RPMI7951 (cell line): ENCODE measurements at regions not wholly inside any gene's neighbourhood (a gene's known extent, or its start where the extent isn't known, plus 50 kb on each side); places are given as distances from the start of the nearest gene placed in this dataset.
A peak's percentile ranks its signal among the peaks of the same experiment; 100 is the strongest.

ENCODE experiments used
- DNase-seq: peaks from one replicate; pipeline ENCODE4 v3.0.0-alpha.2; 2012; ENCODE audit warnings: low read depth

GRCh38 chr2:215622837-215623236 is 187.0 kb upstream of the FN1 start:
- DNase-seq: peak; percentile 28

- no peak for DNase-seq
Measured at GRCh38 chr2:215621381-215621780, 185.5 kb upstream of the FN1 start.

GRCh38 chr2:215620528-215620927 is 184.7 kb upstream of the FN1 start:
- no peak for DNase-seq

GRCh38 chr2:215619989-215620388 is 184.1 kb upstream of the FN1 start:
- peak; percentile 87 for DNase-seq

- peak; percentile 100 for DNase-seq
Measured at GRCh38 chr2:215619022-215619958, 183.4 kb upstream of the FN1 start.

GRCh38 chr2:215618145-215618544 is 182.3 kb upstream of the FN1 start:
- no peak for DNase-seq

- DNase-seq: no peak
Measured at GRCh38 chr2:215617060-215617824, 181.4 kb upstream of the FN1 start.

GRCh38 chr2:215615803-215616174 is 179.9 kb upstream of the FN1 start:
- DNase-seq: peak; percentile 13

GRCh38 chr2:215615067-215615802 is 179.4 kb upstream of the FN1 start:
- no peak for DNase-seq

GRCh38 chr2:215614296-215614695 is 178.4 kb upstream of the FN1 start:
- no peak for DNase-seq

- no peak for DNase-seq
Measured at GRCh38 chr2:215613888-215614287, 178.0 kb upstream of the FN1 start.

- DNase-seq: peak; percentile 23
Measured at GRCh38 chr2:215613280-215613679, 177.4 kb upstream of the FN1 start.

- peak; percentile 13 for DNase-seq
Measured at GRCh38 chr2:215612786-215613185, 176.9 kb upstream of the FN1 start.

GRCh38 chr2:215611609-215612386 is 175.9 kb upstream of the FN1 start:
- DNase-seq: peak; percentile 16

GRCh38 chr2:215609089-215610032 is 173.5 kb upstream of the FN1 start:
- peak; percentile 42 for DNase-seq

GRCh38 chr2:215607766-215608165 is 171.9 kb upstream of the FN1 start:
- DNase-seq: no peak

- no peak for DNase-seq
Measured at GRCh38 chr2:215606219-215606618, 170.4 kb upstream of the FN1 start.

- no peak for DNase-seq
Measured at GRCh38 chr2:215605214-215605613, 169.3 kb upstream of the FN1 start.

GRCh38 chr2:215604606-215605005 is 168.7 kb upstream of the FN1 start:
- DNase-seq: no peak

- no peak for DNase-seq
Measured at GRCh38 chr2:215603440-215603839, 167.6 kb upstream of the FN1 start.
